CD8-positive, alpha-beta memory T cell (primary cell): ENCODE measurements at regions not wholly inside any gene's neighbourhood (a gene's known extent, or its start where the extent isn't known, plus 50 kb on each side); places are given as distances from the start of the nearest gene placed in this dataset.
A peak's percentile ranks its signal among the peaks of the same experiment; 100 is the strongest.

Experiments used
- CTCF ChIA-PET: fragments of 350-600 bp; sonication (Branson Sonifier 250); formaldehyde crosslinking; loops from one replicate; lab custom pipeline; 2021; ENCODE audit warnings: antibody characterized with exemption; lab: Charles Lee
- POLR2A ChIA-PET: fragments of 350-600 bp; sonication (Branson Sonifier 250); formaldehyde crosslinking; loops from one replicate; lab custom pipeline; 2021; ENCODE audit warnings: antibody characterized with exemption; lab: Charles Lee
- DNase-seq, 5 donors: peaks; one replicate each; pipeline versions ENCODE4 v3.0.0 to v3.0.0-alpha.2; 2020 to 2022; ENCODE audit warnings: mixed read lengths in 1 of 5
- H3K27ac ChIP-seq: one replicate; pipeline ENCODE4 v1.7.0; 2013; ENCODE audit warnings: low read depth, mild to moderate bottlenecking, low read length, moderate library complexity
- H3K27me3 ChIP-seq: 2 replicates; pipeline ENCODE4 v1.7.0; 2013; ENCODE audit warnings: low read length, mild to moderate bottlenecking; ENCODE audit not compliant: insufficient read depth, poor library complexity, severe bottlenecking
- H3K36me3 ChIP-seq: 2 replicates; pipeline ENCODE4 v1.7.0; 2013; ENCODE audit warnings: mild to moderate bottlenecking, low read length, moderate library complexity; ENCODE audit not compliant: insufficient read depth
- H3K4me1 ChIP-seq: 2 replicates; pipeline ENCODE4 v1.7.0; 2013; ENCODE audit warnings: mild to moderate bottlenecking, low read length, moderate library complexity; ENCODE audit not compliant: insufficient read depth
- H3K4me3 ChIP-seq: 2 replicates; pipeline ENCODE4 v1.7.0; 2013; ENCODE audit warnings: mild to moderate bottlenecking, low read length
- H3K9me3 ChIP-seq: 2 replicates; pipeline ENCODE4 v1.7.0; 2013; ENCODE audit warnings: mild to moderate bottlenecking, low read length
- H3K27ac Mint-ChIP-seq, 8 donors: one replicate each; pipeline ENCODE4 v1.8.0; 2020 to 2021; ENCODE audit warnings: mixed read lengths in 8 of 8, mild to moderate bottlenecking in 6 of 8, inconsistent platforms in 3 of 8, moderate library complexity in 3 of 8
- H3K27me3 Mint-ChIP-seq, 2 donors: one replicate each; pipeline ENCODE4 v1.8.0; 2020 to 2021; ENCODE audit warnings: mixed read lengths in 2 of 2, mild to moderate bottlenecking in 1 of 2, moderate library complexity in 1 of 2
- H3K36me3 Mint-ChIP-seq, 3 donors: one replicate each; pipeline ENCODE4 v1.8.0; 2020 to 2021; ENCODE audit warnings: mixed read lengths in 3 of 3, inconsistent platforms in 1 of 3, mild to moderate bottlenecking in 1 of 3
- H3K4me1 Mint-ChIP-seq, 3 donors: one replicate each; pipeline ENCODE4 v1.8.0; 2020 to 2021; ENCODE audit warnings: mixed read lengths in 3 of 3, inconsistent platforms in 1 of 3, mild to moderate bottlenecking in 1 of 3
- H3K4me3 Mint-ChIP-seq, 7 donors: one replicate each; pipeline ENCODE4 v1.8.0; 2020 to 2021; ENCODE audit warnings: mixed read lengths in 7 of 7, mild to moderate bottlenecking in 6 of 7, moderate library complexity in 4 of 7, inconsistent platforms in 2 of 7
- H3K9me3 Mint-ChIP-seq, 5 donors: one replicate each; pipeline ENCODE4 v1.8.0; 2020 to 2022; ENCODE audit warnings: mixed read lengths in 5 of 5, mild to moderate bottlenecking in 3 of 5, moderate library complexity in 2 of 5, inconsistent platforms in 1 of 5

DNA sequence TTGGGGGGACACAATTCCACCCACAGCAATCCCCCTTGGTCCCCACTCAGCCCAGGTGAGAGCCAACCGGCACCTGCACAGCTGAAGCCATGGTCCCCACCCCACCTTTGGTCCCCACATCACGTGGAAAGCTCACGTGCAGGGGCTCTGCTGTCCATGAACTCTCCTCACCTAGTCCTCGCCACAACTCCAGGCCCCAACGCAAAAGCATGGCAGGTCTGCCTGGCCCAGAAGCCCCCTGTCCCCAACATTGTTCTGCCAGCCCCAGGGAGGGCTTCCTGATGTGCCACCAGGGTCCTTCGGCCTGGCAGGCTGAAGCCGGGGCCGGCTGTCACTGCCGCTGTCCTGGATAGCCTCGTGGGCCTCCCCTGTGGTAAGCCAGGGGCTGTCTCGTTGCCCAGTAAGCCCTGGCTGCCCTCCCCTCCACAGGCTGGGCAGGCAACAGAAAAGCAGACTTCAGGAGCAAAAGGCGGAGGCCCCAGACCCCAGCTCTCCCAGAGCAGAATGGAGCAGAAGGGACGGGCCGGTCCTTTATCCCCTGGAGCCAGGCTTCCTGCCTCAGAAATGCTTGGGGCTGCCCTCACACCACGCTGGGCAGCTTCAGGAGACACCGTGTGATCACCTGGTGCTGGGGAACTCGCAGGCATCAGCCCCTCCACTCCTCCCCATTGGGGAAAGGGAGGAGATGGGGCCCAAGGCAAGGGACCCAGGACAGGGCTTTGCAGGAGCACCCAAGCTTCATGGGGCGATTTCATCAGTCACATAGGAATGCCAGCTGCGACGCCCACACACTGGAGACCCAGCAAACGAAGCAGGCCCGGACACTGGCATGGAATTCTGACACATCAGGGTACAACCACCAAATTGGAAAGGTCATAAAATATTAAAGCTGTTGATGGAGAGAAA, 103.7 kb downstream of the ADRA2C start:
- Histone ChIP-seq H3K36me3 (no peaks in the 10 kb centered on the region), H3K4me1 (no peaks in the 10 kb centered on the region), H3K27me3 (peaks cover 9% of the 10 kb centered on the region), H3K4me3 (no peak overlapping the region), H3K27ac (no peak overlapping the region), H3K9me3 (no peaks in the 10 kb centered on the region)
- peaks cover 0 to 2% (median 0%) of the 10 kb centered on the region in 5 donors for H3K9me3 Mint-ChIP-seq
- peaks cover 6 to 16% (median 7%) of the 10 kb centered on the region in 3 donors for H3K4me1 Mint-ChIP-seq
- H3K36me3 Mint-ChIP-seq, result no peaks in the 10 kb centered on the region
- peak in 1 of 5 donors; percentile 35 for DNase-seq
- no peak overlapping the region for H3K4me3 Mint-ChIP-seq
- no peak overlapping the region for H3K27ac Mint-ChIP-seq
- peaks cover 29 to 50% of the 10 kb centered on the region in 2 donors for H3K27me3 Mint-ChIP-seq
- POLR2A ChIA-PET, result no interaction called here
- CTCF ChIA-PET, result no interaction called here

DNA sequence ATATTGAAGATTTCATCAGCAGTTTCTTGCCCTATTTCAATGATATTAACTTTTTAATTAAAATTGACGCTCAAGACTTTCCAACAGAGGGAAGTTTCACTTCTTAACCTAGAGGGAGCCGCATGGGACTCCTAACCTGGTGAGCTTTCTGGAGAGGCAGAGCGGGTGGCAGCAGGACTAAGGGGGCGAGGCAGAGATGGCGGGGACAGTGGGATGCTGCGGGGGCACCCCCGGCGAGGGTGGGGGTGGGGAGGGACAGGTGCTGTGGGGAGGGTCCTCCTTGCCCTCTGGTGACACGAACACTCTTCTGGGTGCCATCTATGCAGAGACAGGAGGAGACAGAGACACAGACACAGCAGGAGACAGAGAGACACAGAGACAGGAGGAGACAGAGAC, 104.4 kb downstream of the ADRA2C start:
- H3K27me3 ChIP-seq, result peaks cover 9% of the 10 kb centered on the region
- CTCF ChIA-PET, result no interaction called here

DNA sequence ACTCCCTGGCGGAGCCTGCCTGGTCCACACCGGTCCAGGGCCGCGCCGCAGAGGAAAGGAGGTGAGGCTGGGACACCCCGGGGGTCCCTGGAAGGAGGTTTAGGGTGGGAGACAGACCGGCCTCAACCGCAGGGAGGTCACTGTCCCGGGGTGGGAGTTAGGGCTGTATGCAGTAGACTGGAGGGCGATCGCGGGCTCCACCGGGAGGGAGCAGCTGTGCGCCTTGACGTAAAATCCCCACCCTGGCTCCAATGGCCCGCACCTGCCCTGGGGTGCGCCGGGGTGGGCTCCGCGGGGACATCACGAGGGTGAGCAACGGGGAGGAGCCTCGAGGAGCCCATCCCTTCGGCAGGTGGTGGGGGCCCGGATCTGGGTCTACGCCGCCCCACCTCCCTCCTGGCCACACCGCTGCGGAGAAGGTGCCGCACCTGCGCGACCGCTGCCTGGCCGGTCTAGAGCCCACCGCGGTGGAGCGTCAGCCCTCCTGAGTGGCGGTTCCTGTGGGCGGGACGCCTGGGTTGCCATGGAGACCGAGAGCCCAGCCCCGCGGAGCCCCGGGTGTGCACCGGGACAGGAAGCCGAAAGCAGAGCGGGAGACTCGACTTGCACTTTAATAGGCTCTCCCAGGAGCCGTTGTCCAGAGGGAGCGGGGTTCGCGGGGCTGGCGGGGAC, 105.1 kb downstream of the ADRA2C start:
- peaks cover 6 to 16% (median 7%) of the 10 kb centered on the region in 3 donors for H3K4me1 Mint-ChIP-seq
- H3K27ac Mint-ChIP-seq, result peak overlapping the region in 1 of 8 donors; percentile 43
- H3K9me3 ChIP-seq, result no peaks in the 10 kb centered on the region
- no peaks in the 10 kb centered on the region for H3K36me3 ChIP-seq
- H3K27me3 ChIP-seq, result peaks cover 9% of the 10 kb centered on the region
- no peak overlapping the region for H3K27ac ChIP-seq
- peaks cover 30 to 57% of the 10 kb centered on the region in 2 donors for H3K27me3 Mint-ChIP-seq
- peak in 3 of 5 donors; percentile 15 to 52 (median 28) for DNase-seq
- no peaks in the 10 kb centered on the region for H3K4me1 ChIP-seq
- ChIA-PET POLR2A (no interaction called here), CTCF (no interaction called here)
- no peaks in the 10 kb centered on the region for H3K36me3 Mint-ChIP-seq
- peak overlapping the region; percentile 20 to 64 (median 59) for H3K4me3 Mint-ChIP-seq
- peaks cover 0 to 2% (median 0%) of the 10 kb centered on the region in 5 donors for H3K9me3 Mint-ChIP-seq
- no peak overlapping the region for H3K4me3 ChIP-seq

More for the DNA sequence above, 104.4 kb downstream of the ADRA2C start:
- peaks cover 6 to 16% (median 7%) of the 10 kb centered on the region in 3 donors for H3K4me1 Mint-ChIP-seq
- peaks cover 0 to 2% (median 0%) of the 10 kb centered on the region in 5 donors for H3K9me3 Mint-ChIP-seq
- no peaks in the 10 kb centered on the region for H3K4me1 ChIP-seq
- no peak overlapping the region for H3K4me3 ChIP-seq
- H3K27ac Mint-ChIP-seq, result peak overlapping the region in 1 of 8 donors; percentile 43
- POLR2A ChIA-PET, result no interaction called here
- H3K27me3 Mint-ChIP-seq, result peaks cover 31 to 54% of the 10 kb centered on the region in 2 donors
- H3K9me3 ChIP-seq, result no peaks in the 10 kb centered on the region
- H3K27ac ChIP-seq, result no peak overlapping the region
- peak overlapping the region in 6 of 7 donors; percentile 20 to 85 (median 59) for H3K4me3 Mint-ChIP-seq
- no peaks in the 10 kb centered on the region for H3K36me3 ChIP-seq
- DNase-seq, result peak in 1 of 5 donors; percentile 33
- no peaks in the 10 kb centered on the region for H3K36me3 Mint-ChIP-seq

DNA sequence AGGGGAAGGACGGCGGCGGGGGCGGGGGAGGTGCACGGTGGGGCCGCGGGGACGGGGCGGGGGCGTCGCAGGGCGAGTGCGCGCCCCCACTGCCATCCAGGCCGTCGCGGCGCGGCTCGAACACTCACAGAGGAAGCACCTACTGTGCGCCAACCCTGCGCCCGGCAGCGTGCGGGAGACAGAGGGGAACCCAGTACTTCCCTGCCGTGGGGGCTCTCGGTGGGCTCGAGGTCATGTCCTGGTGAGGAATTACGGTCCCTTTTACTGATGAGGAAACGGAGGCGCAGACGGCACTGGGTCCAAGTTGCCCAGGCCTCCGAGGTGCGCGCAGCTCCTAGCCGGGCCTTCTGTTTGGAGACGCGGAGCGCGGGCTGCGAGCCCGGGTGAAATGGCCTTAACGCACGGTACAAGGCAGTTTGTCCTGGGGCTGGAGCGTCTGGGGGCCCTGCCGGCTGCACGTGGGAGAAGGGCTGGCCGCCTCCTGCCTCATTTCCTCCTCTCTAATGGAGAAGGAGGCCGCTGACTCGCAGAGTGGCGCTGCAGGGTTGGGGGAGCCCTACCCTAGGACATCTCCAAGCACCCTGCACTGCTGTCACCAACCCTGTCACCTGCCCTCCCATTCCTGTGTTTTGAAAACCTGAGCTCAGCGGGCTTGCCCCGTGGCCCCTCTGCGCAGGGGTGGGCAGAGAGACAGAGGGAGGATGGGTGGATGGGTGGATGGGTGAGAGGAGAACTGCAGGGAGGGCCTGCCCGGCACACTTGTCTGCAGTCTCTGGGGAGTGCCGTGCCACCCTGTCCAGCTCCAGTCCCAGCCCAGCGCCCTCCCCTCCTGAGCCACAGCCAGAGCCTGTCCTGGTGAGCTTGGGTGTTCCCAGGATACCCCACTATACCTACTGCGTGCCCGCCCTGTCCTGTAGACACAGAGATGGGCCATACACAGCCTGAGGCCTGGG, 106.0 kb downstream of the ADRA2C start:
- peaks cover 9% of the 10 kb centered on the region for H3K27me3 ChIP-seq
- POLR2A ChIA-PET, result no interaction called here

DNA sequence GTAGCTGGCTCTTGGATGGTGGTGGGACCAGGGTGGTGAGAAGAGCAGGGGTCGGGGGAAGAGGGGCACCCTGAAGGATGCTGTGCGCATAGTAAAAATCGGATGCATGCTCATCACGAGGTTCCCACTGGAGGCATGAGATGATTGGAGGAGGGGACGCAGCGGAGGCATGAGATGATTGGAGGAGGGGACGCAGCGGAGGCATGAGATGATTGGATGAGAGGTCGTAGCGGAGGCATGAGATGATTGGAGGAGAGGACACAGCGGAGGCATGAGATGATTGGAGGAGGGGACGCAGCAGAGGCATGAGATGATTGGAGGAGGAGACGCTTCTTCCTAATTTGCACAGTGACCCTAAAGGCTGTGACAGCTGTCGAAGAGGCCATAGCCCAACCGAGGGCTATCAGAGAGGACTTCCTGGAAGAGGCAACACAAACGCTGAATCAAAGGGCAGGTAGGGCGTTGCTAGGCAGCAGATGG, 106.7 kb downstream of the ADRA2C start:
- ChIA-PET CTCF (no interaction called here), POLR2A (no interaction called here)
- Histone ChIP-seq H3K27me3 (peaks cover 9% of the 10 kb centered on the region), H3K9me3 (no peaks in the 10 kb centered on the region), H3K4me3 (no peak overlapping the region), H3K27ac (no peak overlapping the region), H3K36me3 (no peaks in the 10 kb centered on the region), H3K4me1 (no peaks in the 10 kb centered on the region)
- peaks cover 0 to 2% (median 0%) of the 10 kb centered on the region in 3 donors for H3K36me3 Mint-ChIP-seq
- peaks cover 7 to 19% (median 7%) of the 10 kb centered on the region in 3 donors for H3K4me1 Mint-ChIP-seq
- peaks cover 6 to 12% (median 7%) of the 10 kb centered on the region in 5 donors for H3K9me3 Mint-ChIP-seq
- H3K27ac Mint-ChIP-seq, result no peak overlapping the region
- peaks cover 36 to 69% of the 10 kb centered on the region in 2 donors for H3K27me3 Mint-ChIP-seq
- DNase-seq, result peak in 1 of 5 donors; percentile 23
- peak overlapping the region in 3 of 7 donors; percentile 5 to 63 (median 15) for H3K4me3 Mint-ChIP-seq

More for the DNA sequence above, 106.0 kb downstream of the ADRA2C start:
- H3K9me3 ChIP-seq, result no peaks in the 10 kb centered on the region
- Mint-ChIP-seq H3K4me3 (no peak overlapping the region), H3K27me3 (peaks cover 30 to 63% of the 10 kb centered on the region in 2 donors), H3K27ac (no peak overlapping the region), H3K4me1 (peaks cover 6 to 19% (median 7%) of the 10 kb centered on the region in 3 donors), H3K36me3 (no peaks in the 10 kb centered on the region), H3K9me3 (peaks cover 0 to 5% (median under 1%) of the 10 kb centered on the region in 5 donors)
- no peak overlapping the region for H3K4me3 ChIP-seq
- no peak overlapping the region for H3K27ac ChIP-seq
- CTCF ChIA-PET, result no interaction called here
- no peaks in the 10 kb centered on the region for H3K4me1 ChIP-seq
- no peaks in the 10 kb centered on the region for H3K36me3 ChIP-seq
- DNase-seq, result peak in 1 of 5 donors; percentile 17

DNA sequence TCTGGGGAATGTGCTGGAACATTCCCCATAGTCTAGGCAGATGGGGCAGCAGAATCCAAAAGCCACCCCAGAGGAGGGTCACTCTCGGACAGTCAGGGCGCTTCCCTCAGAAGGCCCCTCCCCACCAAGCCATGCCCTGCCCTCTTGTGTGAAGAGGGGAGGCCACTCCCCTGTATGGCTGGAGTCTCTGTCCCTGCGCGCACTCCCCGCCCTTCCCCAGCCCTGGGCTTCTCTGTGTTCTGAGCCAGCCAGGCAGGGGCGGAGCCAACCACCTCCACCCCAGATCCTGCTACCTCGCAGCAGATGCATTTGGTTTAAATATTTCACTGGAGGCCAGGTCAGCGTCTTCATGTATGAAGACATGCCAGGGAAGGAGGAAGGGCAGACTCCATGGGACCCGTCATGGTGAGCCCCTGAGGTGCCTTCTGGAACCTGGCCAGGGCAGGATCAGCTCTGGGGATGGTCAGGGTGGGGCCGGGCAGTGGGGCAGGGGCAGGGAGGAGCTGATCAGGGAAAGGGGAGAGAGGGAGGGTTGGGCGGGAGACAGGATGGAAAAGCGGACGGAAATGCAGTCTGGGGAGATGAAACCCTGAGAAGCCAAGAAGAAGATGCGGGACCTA, 107.3 kb downstream of the ADRA2C start:
- CTCF ChIA-PET, result no interaction called here
- Histone ChIP-seq H3K9me3 (no peaks in the 10 kb centered on the region), H3K27me3 (peaks cover 9% of the 10 kb centered on the region), H3K4me1 (no peaks in the 10 kb centered on the region), H3K36me3 (no peaks in the 10 kb centered on the region), H3K27ac (no peak overlapping the region), H3K4me3 (no peak overlapping the region)
- peaks cover 11 to 18% (median 14%) of the 10 kb centered on the region in 5 donors for H3K9me3 Mint-ChIP-seq
- peaks cover 10 to 26% (median 13%) of the 10 kb centered on the region in 3 donors for H3K4me1 Mint-ChIP-seq
- POLR2A ChIA-PET, result no interaction called here
- no peak overlapping the region for H3K4me3 Mint-ChIP-seq
- peaks cover 39 to 69% of the 10 kb centered on the region in 2 donors for H3K27me3 Mint-ChIP-seq
- peak in 1 of 5 donors; percentile 33 for DNase-seq
- no peak overlapping the region for H3K27ac Mint-ChIP-seq
- H3K36me3 Mint-ChIP-seq, result peaks cover 0 to 3% (median 0%) of the 10 kb centered on the region in 3 donors

DNA sequence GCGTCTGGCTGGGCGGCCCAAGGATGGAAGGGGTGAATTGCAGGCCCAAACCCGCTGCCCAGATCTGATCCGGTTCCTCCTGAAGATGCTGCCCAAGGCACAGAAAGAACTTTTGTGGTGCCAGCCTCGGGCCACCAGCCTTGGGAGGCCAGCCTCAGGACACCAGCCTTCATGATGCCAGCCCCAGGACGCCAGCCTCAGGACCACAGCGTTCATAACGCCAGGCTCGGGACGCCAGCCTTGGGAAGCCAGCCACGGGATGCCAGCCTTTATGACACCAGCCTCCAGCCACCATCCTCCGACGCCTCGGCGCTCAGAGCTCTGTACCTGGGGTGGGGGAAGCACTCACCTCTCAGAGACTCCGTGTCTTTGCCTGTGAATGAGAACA, 107.8 kb downstream of the ADRA2C start:
- Mint-ChIP-seq H3K4me3 (no peak overlapping the region), H3K4me1 (peaks cover 14 to 30% (median 17%) of the 10 kb centered on the region in 3 donors), H3K27ac (no peak overlapping the region), H3K36me3 (peaks cover 0 to 3% (median 0%) of the 10 kb centered on the region in 3 donors), H3K9me3 (peaks cover 11 to 20% (median 15%) of the 10 kb centered on the region in 5 donors), H3K27me3 (peaks cover 40 to 69% of the 10 kb centered on the region in 2 donors)
- ChIA-PET POLR2A (no interaction called here), CTCF (no interaction called here)
- Histone ChIP-seq H3K4me3 (no peak overlapping the region), H3K27ac (no peak overlapping the region), H3K27me3 (peaks cover 9% of the 10 kb centered on the region), H3K36me3 (no peaks in the 10 kb centered on the region), H3K4me1 (peaks cover under 1% of the 10 kb centered on the region), H3K9me3 (no peaks in the 10 kb centered on the region)
- DNase-seq, result peak in 1 of 5 donors; percentile 6
